GM13976 (cell line): ENCODE measurements at regions not wholly inside any gene's neighbourhood (a gene's known extent, or its start where the extent isn't known, plus 50 kb on each side); places are given as distances from the start of the nearest gene placed in this dataset.

Experiments used
- DNase-seq: peaks from one replicate; pipeline ENCODE4 v3.0.0; 2012; ENCODE audit warnings: low spot score
- in situ Hi-C: fragments of 300-500 bp; cut with MboI; formaldehyde crosslinking; loops from one replicate; pipeline ENCODE4 v1.12.0; 2022; ENCODE audit warnings: low sequenced_read_pairs, mixed read lengths, inconsistent platforms; ENCODE audit not compliant: unreplicated experiment
- TF ChIP-seq, protein P1 (sequence below): IDR thresholded peaks from 2 replicates; pipeline ENCODE4 v1.5.1; 2012; ENCODE audit warnings: borderline replicate concordance, mild to moderate bottlenecking; ENCODE audit not compliant: insufficient read depth; ENCODE audit errors: extremely low read depth, missing control alignments, control extremely low read depth

- no peak for DNase-seq
- in situ Hi-C loops: no loop called here
- TF ChIP-seq, protein P1, sequence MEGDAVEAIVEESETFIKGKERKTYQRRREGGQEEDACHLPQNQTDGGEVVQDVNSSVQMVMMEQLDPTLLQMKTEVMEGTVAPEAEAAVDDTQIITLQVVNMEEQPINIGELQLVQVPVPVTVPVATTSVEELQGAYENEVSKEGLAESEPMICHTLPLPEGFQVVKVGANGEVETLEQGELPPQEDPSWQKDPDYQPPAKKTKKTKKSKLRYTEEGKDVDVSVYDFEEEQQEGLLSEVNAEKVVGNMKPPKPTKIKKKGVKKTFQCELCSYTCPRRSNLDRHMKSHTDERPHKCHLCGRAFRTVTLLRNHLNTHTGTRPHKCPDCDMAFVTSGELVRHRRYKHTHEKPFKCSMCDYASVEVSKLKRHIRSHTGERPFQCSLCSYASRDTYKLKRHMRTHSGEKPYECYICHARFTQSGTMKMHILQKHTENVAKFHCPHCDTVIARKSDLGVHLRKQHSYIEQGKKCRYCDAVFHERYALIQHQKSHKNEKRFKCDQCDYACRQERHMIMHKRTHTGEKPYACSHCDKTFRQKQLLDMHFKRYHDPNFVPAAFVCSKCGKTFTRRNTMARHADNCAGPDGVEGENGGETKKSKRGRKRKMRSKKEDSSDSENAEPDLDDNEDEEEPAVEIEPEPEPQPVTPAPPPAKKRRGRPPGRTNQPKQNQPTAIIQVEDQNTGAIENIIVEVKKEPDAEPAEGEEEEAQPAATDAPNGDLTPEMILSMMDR: no peak
Observed at GRCh38 chr2:161556440-161556839, 67.8 kb upstream of the SLC4A10 start.

DNA sequence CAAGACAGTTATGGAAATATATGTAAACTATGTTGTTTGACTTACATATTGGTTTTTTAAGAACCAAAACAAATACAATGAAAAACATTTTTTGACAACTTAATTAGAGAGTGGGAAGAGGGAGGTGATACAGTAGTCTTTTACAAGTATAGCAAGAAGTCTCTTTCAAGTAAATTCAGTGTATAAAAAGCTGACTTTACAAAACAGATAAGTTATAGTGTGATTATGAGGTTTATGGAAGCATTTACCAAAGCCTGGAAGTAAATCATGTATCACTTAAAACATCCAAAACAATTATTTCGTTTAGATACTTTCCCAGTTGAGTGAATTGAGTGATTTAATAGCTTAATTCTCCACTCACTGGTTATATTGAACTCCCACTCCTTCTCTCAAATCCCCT lies 66.7 kb upstream of the SLC4A10 start:
- no peak for DNase-seq
- in situ Hi-C loops: no loop called here
- TF ChIP-seq, protein P1: no peak

- TF ChIP-seq, protein P1: no peak
- in situ Hi-C loops: no loop called here
- no peak for DNase-seq
Observed at GRCh38 chr2:161564906-161565305, 59.3 kb upstream of the SLC4A10 start.

DNA sequence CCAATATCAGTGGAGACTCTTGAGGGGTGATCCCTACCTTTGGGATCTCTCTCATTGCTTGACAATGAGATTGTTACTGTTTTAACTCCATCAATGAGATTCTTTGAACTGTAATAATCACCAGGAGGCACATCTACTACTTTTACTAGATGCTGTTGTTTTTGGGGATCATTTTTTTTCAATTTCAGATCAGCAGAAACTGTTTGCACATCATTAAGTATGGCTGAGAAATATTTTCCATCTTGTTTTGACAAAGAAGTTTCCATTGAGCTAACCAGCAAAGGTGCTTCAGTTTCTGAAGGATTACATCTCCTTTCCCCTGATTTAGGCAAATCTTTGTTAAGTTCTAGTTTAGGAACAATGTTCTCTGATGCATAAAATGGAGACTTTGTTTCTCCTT lies 54.8 kb upstream of the SLC4A10 start:
- TF ChIP-seq, protein P1: no peak
- no peak for DNase-seq
- in situ Hi-C loops: no loop called here

DNA sequence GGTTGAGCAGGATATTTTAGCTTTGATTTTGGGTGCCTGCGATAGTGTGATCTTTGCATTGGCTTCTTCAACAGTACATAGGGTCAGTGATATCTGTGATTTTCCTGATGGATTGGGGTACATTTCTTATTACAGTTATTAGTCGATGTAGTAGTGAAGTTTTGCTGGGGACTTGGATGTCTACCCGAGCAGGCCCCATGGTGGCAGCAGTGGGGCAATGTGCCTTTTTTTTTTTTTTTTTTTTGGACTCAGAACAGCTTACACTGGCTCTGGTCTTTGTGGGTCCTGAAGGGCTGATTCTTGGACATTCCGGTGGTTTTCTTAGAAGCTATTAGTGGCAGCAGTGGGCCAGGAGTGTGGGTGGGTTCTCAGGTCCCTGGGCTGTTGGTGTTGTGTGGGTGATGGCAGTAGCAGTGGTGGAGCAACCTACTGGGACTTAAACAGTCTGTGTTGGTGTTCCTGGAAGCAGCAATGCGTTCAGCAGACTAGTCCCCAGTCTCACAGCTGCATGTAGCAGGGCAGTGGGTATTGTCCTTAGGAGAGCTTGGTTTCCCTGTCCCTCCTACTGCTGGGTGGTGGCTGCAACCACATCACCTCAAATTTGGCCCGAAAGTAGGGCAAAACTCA lies 53.7 kb upstream of the SLC4A10 start:
- DNase-seq: no peak
- in situ Hi-C loops: no loop called here
- TF ChIP-seq, protein P1: no peak

GRCh38 chr2:161571051-161571429 lies 53.2 kb upstream of the SLC4A10 start:
- in situ Hi-C loops: no loop called here
- TF ChIP-seq, protein P1: peak; percentile 4
- DNase-seq: no peak
